Hepatocyte (in vitro differentiated cells): ENCODE measurements at regions not wholly inside any gene's neighbourhood (a gene's known extent, or its start where the extent isn't known, plus 50 kb on each side); places are given as distances from the start of the nearest gene placed in this dataset.
"Not testable (repeated sequence)": the region's sequence is repeated elsewhere in the genome, so short reads cannot be mapped to it uniquely, and the experiment has no call there.

Experiments
- DNase-seq: peaks from one replicate; pipeline ENCODE4 v3.0.0-alpha.2; 2016; ENCODE audit warnings: low spot score
- H2AFZ ChIP-seq: fragments of 200-600 bp; sonication (generic); 2 replicates; pipeline ENCODE4 v1.6.0; 2016; ENCODE audit warnings: antibody characterized with exemption, mild to moderate bottlenecking
- H3K27ac ChIP-seq: fragments of 200-600 bp; sonication (generic); 2 replicates; pipeline ENCODE4 v1.5.1; 2016; ENCODE audit warnings: mild to moderate bottlenecking
- H3K27me3 ChIP-seq: fragments of 200-600 bp; sonication (generic); 2 replicates; pipeline ENCODE4 v1.6.1; 2016
- H3K36me3 ChIP-seq: fragments of 200-600 bp; sonication (generic); replicated peaks from 2 replicates; pipeline ENCODE4 v1.5.1; 2016; ENCODE audit warnings: low read depth; ENCODE audit not compliant: insufficient read depth
- H3K4me1 ChIP-seq: fragments of 200-600 bp; sonication (generic); 2 replicates; pipeline ENCODE4 v1.5.1; 2016; ENCODE audit warnings: mild to moderate bottlenecking, moderate library complexity; ENCODE audit not compliant: insufficient read depth
- H3K4me2 ChIP-seq: fragments of 200-600 bp; sonication (generic); 2 replicates; pipeline ENCODE4 v1.6.0; 2016
- H3K4me3 ChIP-seq: fragments of 200-600 bp; sonication (generic); 2 replicates; pipeline ENCODE4 v1.5.1; 2016; ENCODE audit warnings: mild to moderate bottlenecking
- H3K79me2 ChIP-seq: fragments of 200-600 bp; sonication (generic); 2 replicates; pipeline ENCODE4 v1.6.0; 2017; ENCODE audit warnings: mild to moderate bottlenecking
- H3K9me2 ChIP-seq: fragments of 200-600 bp; sonication (generic); replicated peaks from 2 replicates; pipeline ENCODE4 v1.6.0; 2017; ENCODE audit warnings: mild to moderate bottlenecking; ENCODE audit not compliant: insufficient read depth
- H3K9me3 ChIP-seq: fragments of 200-600 bp; sonication (generic); 2 replicates; pipeline ENCODE4 v1.5.1; 2016; ENCODE audit warnings: low read depth, mild to moderate bottlenecking
- H4K20me1 ChIP-seq: fragments of 200-600 bp; sonication (generic); 2 replicates; pipeline ENCODE4 v1.6.0; 2016; ENCODE audit warnings: mild to moderate bottlenecking; ENCODE audit not compliant: insufficient read depth, poor library complexity, severe bottlenecking
- EZH2 ChIP-seq: fragments of 200-600 bp; sonication (generic); IDR thresholded peaks from 2 replicates; pipeline ENCODE4 v1.6.1; 2016; ENCODE audit warnings: antibody characterized with exemption, mild to moderate bottlenecking, borderline replicate concordance
- EZH2phosphoT487 ChIP-seq: fragments of 200-600 bp; sonication (generic); IDR thresholded peaks from one replicate; pipeline ENCODE4 v1.6.1; 2018; ENCODE audit warnings: antibody characterized with exemption, mild to moderate bottlenecking, low read depth, moderate library complexity; ENCODE audit not compliant: unreplicated experiment, severe bottlenecking
- WGBS: methylation state at CpG from one replicate; pipeline ENCODE4 v1.1.6; 2016; ENCODE audit warnings: low lambda C conversion rate; ENCODE audit errors: missing lambda C conversion rate; 5-methylcytosine and 5-hydroxymethylcytosine counted together
- TF ChIP-seq, protein P1 (sequence below): fragments of 200-600 bp; sonication (generic); IDR thresholded peaks from 2 replicates; pipeline ENCODE4 v1.5.1; 2016; ENCODE audit warnings: antibody characterized with exemption, mild to moderate bottlenecking; ENCODE audit not compliant: poor library complexity

DNA sequence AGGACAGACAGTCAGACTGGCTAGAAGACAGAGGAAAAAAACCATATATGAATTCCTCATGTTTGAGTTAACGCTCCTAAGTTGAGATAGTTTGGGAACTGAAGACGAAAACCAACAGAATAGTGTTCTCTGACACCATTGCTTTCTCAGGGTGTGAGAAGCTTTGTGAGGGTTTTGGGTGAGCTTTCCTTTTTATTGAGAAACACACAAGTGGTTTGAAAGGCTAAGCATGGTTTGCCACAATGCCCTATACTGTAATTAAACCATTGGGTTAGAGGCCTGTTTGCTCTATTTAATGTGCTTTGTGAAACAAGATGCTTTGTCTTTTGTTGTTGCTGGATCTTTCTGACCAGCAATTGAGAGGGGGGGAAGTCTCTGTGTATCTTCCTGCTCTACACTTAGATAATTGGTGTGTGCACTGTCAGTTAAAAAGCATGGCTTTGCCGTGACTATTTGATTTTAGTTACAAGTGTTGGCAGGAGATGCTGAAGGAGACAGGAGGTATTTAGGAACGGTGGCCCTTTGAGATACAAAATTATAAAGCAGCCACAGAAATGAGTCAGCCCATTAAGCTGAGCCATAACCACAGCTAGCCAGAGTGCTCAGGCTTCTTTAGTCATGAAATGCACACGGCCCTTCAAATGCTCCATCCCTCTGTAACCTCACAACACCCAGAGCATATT lies 273.0 kb upstream of the PREP start:
- 41% methylated on average over 5 of the region's 5 CpGs for WGBS
- Histone ChIP-seq H3K27me3 (no peaks in the 10 kb centered on the region), H3K4me3 (no peak overlapping the region), H3K9me2 (no peaks in the 10 kb centered on the region), H3K27ac (no peak overlapping the region), H3K79me2 (no peaks in the 10 kb centered on the region), H3K4me1 (no peaks in the 10 kb centered on the region), H3K4me2 (no peak overlapping the region), H4K20me1 (no peaks in the 10 kb centered on the region), H3K9me3 (no peaks in the 10 kb centered on the region), H2AFZ (no peak overlapping the region), H3K36me3 (no peaks in the 10 kb centered on the region)
- TF ChIP-seq EZH2 (no peak), EZH2phosphoT487 (no peak)
- TF ChIP-seq, protein P1, sequence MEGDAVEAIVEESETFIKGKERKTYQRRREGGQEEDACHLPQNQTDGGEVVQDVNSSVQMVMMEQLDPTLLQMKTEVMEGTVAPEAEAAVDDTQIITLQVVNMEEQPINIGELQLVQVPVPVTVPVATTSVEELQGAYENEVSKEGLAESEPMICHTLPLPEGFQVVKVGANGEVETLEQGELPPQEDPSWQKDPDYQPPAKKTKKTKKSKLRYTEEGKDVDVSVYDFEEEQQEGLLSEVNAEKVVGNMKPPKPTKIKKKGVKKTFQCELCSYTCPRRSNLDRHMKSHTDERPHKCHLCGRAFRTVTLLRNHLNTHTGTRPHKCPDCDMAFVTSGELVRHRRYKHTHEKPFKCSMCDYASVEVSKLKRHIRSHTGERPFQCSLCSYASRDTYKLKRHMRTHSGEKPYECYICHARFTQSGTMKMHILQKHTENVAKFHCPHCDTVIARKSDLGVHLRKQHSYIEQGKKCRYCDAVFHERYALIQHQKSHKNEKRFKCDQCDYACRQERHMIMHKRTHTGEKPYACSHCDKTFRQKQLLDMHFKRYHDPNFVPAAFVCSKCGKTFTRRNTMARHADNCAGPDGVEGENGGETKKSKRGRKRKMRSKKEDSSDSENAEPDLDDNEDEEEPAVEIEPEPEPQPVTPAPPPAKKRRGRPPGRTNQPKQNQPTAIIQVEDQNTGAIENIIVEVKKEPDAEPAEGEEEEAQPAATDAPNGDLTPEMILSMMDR = no peak
- DNase-seq = peak; percentile 12

DNA sequence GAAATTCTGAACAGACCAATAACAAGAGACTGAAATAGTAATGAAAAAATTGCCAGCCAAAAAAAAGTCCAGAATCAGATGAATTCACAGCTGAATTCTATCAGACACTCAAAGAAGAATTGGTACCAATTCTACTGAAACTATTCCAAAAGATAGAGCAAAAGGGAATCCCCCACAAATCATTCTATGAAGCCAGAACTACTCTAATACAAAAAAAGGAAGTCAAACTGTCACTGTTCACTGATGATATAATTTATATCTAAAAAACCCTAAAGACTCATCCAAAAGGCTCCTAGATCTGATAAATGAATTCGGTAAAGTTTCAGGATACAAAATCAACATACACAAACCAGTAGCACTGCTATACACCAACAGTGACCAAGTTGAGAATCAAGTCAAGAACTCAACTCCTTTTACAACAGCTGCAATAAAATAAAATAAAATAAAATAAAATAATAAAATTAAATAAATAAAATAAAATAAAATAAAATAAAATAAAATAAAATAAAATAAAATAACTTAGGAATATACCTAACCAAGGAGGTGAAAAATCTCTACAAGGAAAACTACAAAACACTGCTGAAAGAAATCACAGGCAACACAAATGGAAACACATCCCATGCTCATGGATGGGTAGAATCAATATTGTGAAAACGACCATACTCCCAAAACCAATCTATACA lies 270.1 kb upstream of the PREP start:
- DNase-seq, H3K27me3 ChIP-seq, H3K79me2 ChIP-seq, H3K27ac ChIP-seq, H3K36me3 ChIP-seq, H3K4me3 ChIP-seq, H3K4me2 ChIP-seq, H3K9me3 ChIP-seq, H3K4me1 ChIP-seq, H3K9me2 ChIP-seq, H2AFZ ChIP-seq, H4K20me1 ChIP-seq: not testable (repeated sequence)
- 93% methylated on average over 2 of the region's 2 CpGs for WGBS

DNA sequence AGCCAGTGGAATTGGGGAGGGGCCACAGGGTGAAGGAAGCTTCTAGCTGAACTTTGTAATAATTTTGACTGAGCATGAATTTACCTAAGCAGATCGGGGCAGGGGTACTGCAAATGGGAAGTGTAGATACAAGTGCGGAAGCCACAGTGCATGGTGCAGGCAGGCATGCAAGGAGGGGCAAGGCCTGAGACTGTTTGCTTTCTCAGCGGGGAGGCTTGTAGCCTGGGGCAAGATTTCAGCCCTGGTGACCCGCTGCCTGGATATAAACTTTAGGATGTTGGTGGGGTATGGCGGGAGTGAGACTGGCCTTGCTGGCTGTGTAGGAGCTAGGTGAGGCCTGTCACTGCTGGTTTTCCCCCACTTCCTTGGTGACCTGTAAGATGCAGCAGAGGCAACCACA lies 266.4 kb upstream of the PREP start:
- WGBS = 58% methylated on average over 5 of the region's 5 CpGs
- Histone ChIP-seq H3K4me2 (no peak overlapping the region), H3K27ac (no peak overlapping the region), H2AFZ (no peak overlapping the region), H3K4me3 (no peak overlapping the region), H3K4me1 (no peaks in the 10 kb centered on the region), H3K36me3 (no peaks in the 10 kb centered on the region), H3K79me2 (no peaks in the 10 kb centered on the region), H3K9me2 (no peaks in the 10 kb centered on the region), H3K27me3 (no peaks in the 10 kb centered on the region), H3K9me3 (no peaks in the 10 kb centered on the region), H4K20me1 (no peaks in the 10 kb centered on the region)
- TF ChIP-seq, protein P1 = no peak
- no peak for TF ChIP-seq EZH2
- no peak for TF ChIP-seq EZH2phosphoT487
- DNase-seq = no peak

DNA sequence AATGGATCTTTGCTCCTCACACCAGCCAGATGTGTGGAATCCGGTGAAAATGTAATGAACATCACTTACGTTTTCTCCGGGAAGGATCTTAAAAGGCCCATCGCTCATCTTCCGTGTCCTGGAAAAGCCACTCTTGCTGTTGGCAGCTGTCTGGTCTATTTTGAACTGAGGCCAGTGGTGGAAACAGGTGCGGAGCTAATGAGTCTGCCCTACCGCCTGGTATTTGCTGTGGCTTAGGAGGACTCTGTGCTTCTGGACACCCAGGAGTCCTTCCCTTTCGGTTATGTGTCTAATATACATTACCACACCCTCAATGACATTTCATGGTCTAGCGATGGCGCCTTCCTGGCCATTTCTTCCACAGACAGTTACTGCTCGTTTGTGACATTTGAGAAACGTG lies 264.2 kb upstream of the PREP start:
- Histone ChIP-seq H3K27ac (no peak overlapping the region), H3K9me3 (no peaks in the 10 kb centered on the region), H3K4me1 (no peaks in the 10 kb centered on the region), H3K36me3 (no peaks in the 10 kb centered on the region), H3K4me3 (no peak overlapping the region), H4K20me1 (no peaks in the 10 kb centered on the region), H2AFZ (no peak overlapping the region), H3K27me3 (no peaks in the 10 kb centered on the region), H3K9me2 (no peaks in the 10 kb centered on the region), H3K79me2 (no peaks in the 10 kb centered on the region), H3K4me2 (no peak overlapping the region)
- 99% methylated on average over 12 of the region's 12 CpGs for WGBS
- DNase-seq = no peak
- TF ChIP-seq, protein P1 = no peak
- TF ChIP-seq EZH2 (no peak), EZH2phosphoT487 (no peak)
